ENCODE measurements at regions not wholly inside any gene's neighbourhood (a gene's known extent, or its start where the extent isn't known, plus 50 kb on each side); places are given as distances from the start of the nearest gene placed in this dataset.

DNA sequence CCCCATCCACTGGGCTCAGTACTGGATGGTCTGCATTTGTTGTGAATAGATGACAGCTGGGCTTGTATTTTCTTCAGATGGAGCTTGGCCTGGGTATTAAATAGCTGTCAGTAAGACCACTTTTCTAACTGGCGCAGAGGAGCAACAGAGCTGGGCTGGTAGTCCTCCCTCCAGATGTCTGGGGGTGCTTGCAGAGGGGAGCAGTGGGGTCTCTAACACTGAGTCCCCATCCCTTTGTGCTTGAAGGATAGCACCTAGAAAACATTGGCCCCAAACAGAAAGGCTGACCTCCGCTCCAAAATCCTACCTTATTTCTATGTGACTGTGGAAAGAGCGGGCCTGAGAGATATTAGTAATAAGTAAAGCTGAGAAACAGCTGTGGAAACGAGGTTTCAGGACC, 131.6 kb upstream of the E2F8 start:
- intact Hi-C loops (cut with micrococcal nuclease) = no loop called here
- 86% methylated on average over 1 of the region's 4 CpGs for WGBS (ENCODE audit: insufficient coverage)
- Mint-ChIP-seq H3K4me3 (no peak overlapping the region), H3K9me3 (peaks cover 0 to 3% (median 0%) of the 10 kb centered on the region in 7 donors), H3K27ac (no peak overlapping the region), H3K36me3 (no peaks in the 10 kb centered on the region), H3K27me3 (ENCODE audit: low read depth in 3 of 3) (peaks cover 5 to 9% (median 6%) of the 10 kb centered on the region in 3 donors), H3K4me1 (no peaks in the 10 kb centered on the region)
- Histone ChIP-seq H3K9me3 (replicated peaks in 1 of 2; ENCODE audit: control insufficient read depth in 1 of 2, insufficient read depth in 1 of 2, low read length in 2 of 2) (no peaks in the 10 kb centered on the region), H3K9ac (ENCODE audit: insufficient read depth, low read length, poor library complexity, severe bottlenecking) (no peak overlapping the region), H2AFZ (ENCODE audit: insufficient read depth, low read depth, low read length, poor library complexity, severe bottlenecking) (no peak overlapping the region), H3K27ac (ENCODE audit: low read depth in 1 of 2, low read length in 2 of 2) (no peak overlapping the region), H3K4me3 (replicated peaks in 1 of 3; ENCODE audit: low read depth in 2 of 3, low read length in 3 of 3) (no peak overlapping the region), H4K20me1 (ENCODE audit: insufficient read depth, low read length) (no peaks in the 10 kb centered on the region), H3K27me3 (ENCODE audit: control insufficient read depth in 2 of 2, insufficient read depth in 2 of 2, low read length in 2 of 2) (peaks cover 0 to 2% of the 10 kb centered on the region in 2 donors), H3K79me2 (ENCODE audit: insufficient read depth, low read length) (no peaks in the 10 kb centered on the region), H3K4me1 (ENCODE audit: control insufficient read depth in 1 of 2, insufficient read depth in 2 of 2, low read length in 2 of 2) (no peaks in the 10 kb centered on the region), H3K36me3 (replicated peaks in 1 of 2; ENCODE audit: control insufficient read depth in 1 of 2, insufficient read depth in 2 of 2, low read length in 2 of 2) (no peaks in the 10 kb centered on the region), H3K4me2 (replicated peaks; ENCODE audit: extremely low read depth, low read length, poor library complexity, severe bottlenecking) (no peak overlapping the region)
- TF ChIP-seq CTCF (IDR thresholded peaks at IDR 0.05) = no peak
- DNase-seq = no peak

GRCh38 chr11:19370100-19370861, 129.5 kb upstream of the E2F8 start:
- intact Hi-C loops (cut with micrococcal nuclease) = no loop called here
- no peak overlapping the region for H3K9ac ChIP-seq (ENCODE audit: insufficient read depth, low read length, poor library complexity, severe bottlenecking)
- Mint-ChIP-seq H3K4me1 (no peaks in the 10 kb centered on the region), H3K27ac (no peak overlapping the region), H3K9me3 (peaks cover 0 to 3% (median 0%) of the 10 kb centered on the region in 7 donors), H3K27me3 (ENCODE audit: low read depth in 3 of 3) (peaks cover 4 to 9% (median 5%) of the 10 kb centered on the region in 3 donors), H3K4me3 (no peak overlapping the region), H3K36me3 (no peaks in the 10 kb centered on the region)
- no peak overlapping the region for H3K27ac ChIP-seq (ENCODE audit: low read depth in 1 of 2, low read length in 2 of 2)
- no peaks in the 10 kb centered on the region for H3K36me3 ChIP-seq (replicated peaks in 1 of 2; ENCODE audit: control insufficient read depth in 1 of 2, insufficient read depth in 2 of 2, low read length in 2 of 2)
- H3K4me1 ChIP-seq (ENCODE audit: control insufficient read depth in 1 of 2, insufficient read depth in 2 of 2, low read length in 2 of 2) = no peaks in the 10 kb centered on the region
- no peak for DNase-seq
- no peaks in the 10 kb centered on the region for H3K9me3 ChIP-seq (replicated peaks in 1 of 2; ENCODE audit: control insufficient read depth in 1 of 2, insufficient read depth in 1 of 2, low read length in 2 of 2)
- TF ChIP-seq CTCF (IDR thresholded peaks at IDR 0.05) = no peak
- no peaks in the 10 kb centered on the region for H4K20me1 ChIP-seq (ENCODE audit: insufficient read depth, low read length)
- H3K79me2 ChIP-seq (ENCODE audit: insufficient read depth, low read length) = no peaks in the 10 kb centered on the region
- H3K27me3 ChIP-seq (ENCODE audit: control insufficient read depth in 2 of 2, insufficient read depth in 2 of 2, low read length in 2 of 2) = peaks cover 0 to 2% of the 10 kb centered on the region in 2 donors
- H3K4me2 ChIP-seq (replicated peaks; ENCODE audit: extremely low read depth, low read length, poor library complexity, severe bottlenecking) = no peak overlapping the region
- WGBS (ENCODE audit: insufficient coverage) = 61% methylated on average over 4 of the region's 7 CpGs
- H3K4me3 ChIP-seq (replicated peaks in 1 of 3; ENCODE audit: low read depth in 2 of 3, low read length in 3 of 3) = no peak overlapping the region
- no peak overlapping the region for H2AFZ ChIP-seq (ENCODE audit: insufficient read depth, low read depth, low read length, poor library complexity, severe bottlenecking)
